ENCODE measurements at regions not wholly inside any gene's neighbourhood (a gene's known extent, or its start where the extent isn't known, plus 50 kb on each side); places are given as distances from the start of the nearest gene placed in this dataset.

- no peak for DNase-seq (ENCODE audit: low read depth)
- H3K4me3 ChIP-seq (ENCODE audit: low read depth, low read length): no peak overlapping the region
- TF ChIP-seq CTCF (IDR thresholded peaks at IDR 0.05; ENCODE audit: low read depth, low read length, missing control alignments): no peak
Observed at GRCh38 chr10:44217274-44217820, 167.6 kb downstream of the CXCL12 start.

- H3K4me3 ChIP-seq (ENCODE audit: low read depth, low read length): no peak overlapping the region
- no peak for TF ChIP-seq CTCF (IDR thresholded peaks at IDR 0.05; ENCODE audit: low read depth, low read length, missing control alignments)
- no peak for DNase-seq (ENCODE audit: low read depth)
Observed at GRCh38 chr10:44216073-44216472, 168.8 kb downstream of the CXCL12 start.

GRCh38 chr10:44209811-44210210 lies 175.1 kb downstream of the CXCL12 start:
- DNase-seq (ENCODE audit: low read depth): no peak
- TF ChIP-seq CTCF (IDR thresholded peaks at IDR 0.05; ENCODE audit: low read depth, low read length, missing control alignments): no peak
- H3K4me3 ChIP-seq (ENCODE audit: low read depth, low read length): no peak overlapping the region

GRCh38 chr10:44207160-44207559 lies 177.7 kb downstream of the CXCL12 start:
- no peak for DNase-seq (ENCODE audit: low read depth)
- H3K4me3 ChIP-seq (ENCODE audit: low read depth, low read length): no peak overlapping the region
- no peak for TF ChIP-seq CTCF (IDR thresholded peaks at IDR 0.05; ENCODE audit: low read depth, low read length, missing control alignments)

- H3K4me3 ChIP-seq (ENCODE audit: low read depth, low read length): no peak overlapping the region
- no peak for TF ChIP-seq CTCF (IDR thresholded peaks at IDR 0.05; ENCODE audit: low read depth, low read length, missing control alignments)
- DNase-seq (ENCODE audit: low read depth): no peak
Observed at GRCh38 chr10:44206127-44206818, 178.6 kb downstream of the CXCL12 start.

- H3K4me3 ChIP-seq (ENCODE audit: low read depth, low read length): no peak overlapping the region
- DNase-seq (ENCODE audit: low read depth): no peak
- no peak for TF ChIP-seq CTCF (IDR thresholded peaks at IDR 0.05; ENCODE audit: low read depth, low read length, missing control alignments)
Observed at GRCh38 chr10:44205067-44205466, 179.8 kb downstream of the CXCL12 start.

GRCh38 chr10:44203535-44203934 lies 181.4 kb downstream of the CXCL12 start:
- H3K4me3 ChIP-seq (ENCODE audit: low read depth, low read length): no peak overlapping the region
- no peak for TF ChIP-seq CTCF (IDR thresholded peaks at IDR 0.05; ENCODE audit: low read depth, low read length, missing control alignments)
- DNase-seq (ENCODE audit: low read depth): no peak

Measured in GM12864 (cell line).